ENCODE measurements at regions not wholly inside any gene's neighbourhood (a gene's known extent, or its start where the extent isn't known, plus 50 kb on each side); places are given as distances from the start of the nearest gene placed in this dataset.

DNA sequence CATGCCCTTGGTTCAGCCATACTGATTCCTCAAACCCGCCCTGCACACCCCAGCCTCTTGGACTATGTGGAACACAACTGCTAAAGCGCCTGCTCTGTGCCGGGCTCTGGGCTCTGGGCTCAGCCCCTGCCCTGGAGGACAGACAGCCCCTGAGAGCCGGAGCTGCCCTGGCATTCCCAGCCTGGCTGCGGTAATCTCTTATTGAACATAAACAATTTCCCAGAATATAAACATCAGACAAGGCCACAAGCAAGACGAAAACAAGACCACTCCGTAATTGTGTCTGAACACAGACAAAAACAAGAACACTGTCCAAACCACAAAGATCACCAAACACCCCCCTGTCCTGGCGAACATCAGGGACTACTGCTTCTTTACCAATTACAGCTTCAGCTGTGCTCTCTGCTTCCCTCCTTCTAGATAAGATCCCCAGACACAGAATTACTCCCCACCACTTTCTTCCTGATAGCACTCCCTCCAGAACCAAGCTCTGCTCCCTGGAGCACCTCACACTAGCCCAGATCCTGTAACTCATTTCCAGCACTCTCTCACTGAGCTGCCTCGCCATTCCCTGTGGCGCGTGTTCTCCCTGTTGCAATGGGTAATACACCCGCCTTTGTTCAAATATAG, 57.1 kb upstream of the TLE3 start:
- DNase-seq (ENCODE audit: low spot score), result no peak
- TF ChIP-seq, protein P1, sequence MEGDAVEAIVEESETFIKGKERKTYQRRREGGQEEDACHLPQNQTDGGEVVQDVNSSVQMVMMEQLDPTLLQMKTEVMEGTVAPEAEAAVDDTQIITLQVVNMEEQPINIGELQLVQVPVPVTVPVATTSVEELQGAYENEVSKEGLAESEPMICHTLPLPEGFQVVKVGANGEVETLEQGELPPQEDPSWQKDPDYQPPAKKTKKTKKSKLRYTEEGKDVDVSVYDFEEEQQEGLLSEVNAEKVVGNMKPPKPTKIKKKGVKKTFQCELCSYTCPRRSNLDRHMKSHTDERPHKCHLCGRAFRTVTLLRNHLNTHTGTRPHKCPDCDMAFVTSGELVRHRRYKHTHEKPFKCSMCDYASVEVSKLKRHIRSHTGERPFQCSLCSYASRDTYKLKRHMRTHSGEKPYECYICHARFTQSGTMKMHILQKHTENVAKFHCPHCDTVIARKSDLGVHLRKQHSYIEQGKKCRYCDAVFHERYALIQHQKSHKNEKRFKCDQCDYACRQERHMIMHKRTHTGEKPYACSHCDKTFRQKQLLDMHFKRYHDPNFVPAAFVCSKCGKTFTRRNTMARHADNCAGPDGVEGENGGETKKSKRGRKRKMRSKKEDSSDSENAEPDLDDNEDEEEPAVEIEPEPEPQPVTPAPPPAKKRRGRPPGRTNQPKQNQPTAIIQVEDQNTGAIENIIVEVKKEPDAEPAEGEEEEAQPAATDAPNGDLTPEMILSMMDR (IDR thresholded peaks at IDR 0.05; ENCODE audit: extremely low read depth, insufficient read depth, missing control alignments), result no peak
- in situ Hi-C loops (cut with MboI; ENCODE audit: low pct_unique_long_range_greater_than_20kb, low sequenced_read_pairs, unreplicated experiment), result no loop called here

DNA sequence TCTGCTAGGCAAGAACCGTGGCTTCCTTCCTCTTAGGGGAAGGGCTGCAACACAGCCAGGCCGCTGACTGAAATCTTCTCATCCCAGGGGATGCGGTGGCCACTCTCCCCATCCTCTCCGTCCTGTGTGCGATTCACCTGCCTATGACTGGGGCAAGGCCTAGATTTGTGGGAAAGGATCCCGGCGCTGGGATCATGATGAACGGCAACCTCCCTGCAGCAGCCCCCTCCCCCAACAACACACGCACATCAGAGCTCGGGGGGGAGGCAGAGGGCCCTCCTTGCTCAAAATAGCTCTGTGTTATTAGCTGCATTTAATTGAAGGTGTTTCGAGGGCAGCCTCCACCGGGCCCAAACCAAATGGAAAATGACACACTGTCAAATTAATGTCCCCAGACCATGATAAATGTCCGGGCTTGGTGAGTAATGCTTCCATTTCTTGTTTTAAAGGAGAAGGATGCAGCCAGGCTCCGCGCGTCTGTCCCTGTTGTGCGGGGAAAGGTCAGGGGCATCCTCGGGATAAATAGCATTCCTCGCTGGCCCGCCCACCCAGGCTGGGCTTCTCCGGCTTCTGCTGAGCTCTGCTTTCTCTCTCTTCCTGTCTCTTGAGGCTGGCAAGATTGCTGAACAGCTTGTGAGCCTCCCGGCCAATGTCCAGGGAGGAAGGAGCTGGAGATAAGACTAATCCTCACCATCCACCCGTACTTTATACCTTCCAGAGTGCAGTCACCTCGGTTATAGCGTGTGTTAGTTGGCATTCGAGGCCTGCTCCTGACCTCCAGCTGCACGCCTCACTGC, 56.4 kb upstream of the TLE3 start:
- in situ Hi-C loops (cut with MboI; ENCODE audit: low pct_unique_long_range_greater_than_20kb, low sequenced_read_pairs, unreplicated experiment), result no loop called here
- no peak for DNase-seq (ENCODE audit: low spot score)
- TF ChIP-seq, protein P1 (IDR thresholded peaks at IDR 0.05; ENCODE audit: extremely low read depth, insufficient read depth, missing control alignments), result no peak

DNA sequence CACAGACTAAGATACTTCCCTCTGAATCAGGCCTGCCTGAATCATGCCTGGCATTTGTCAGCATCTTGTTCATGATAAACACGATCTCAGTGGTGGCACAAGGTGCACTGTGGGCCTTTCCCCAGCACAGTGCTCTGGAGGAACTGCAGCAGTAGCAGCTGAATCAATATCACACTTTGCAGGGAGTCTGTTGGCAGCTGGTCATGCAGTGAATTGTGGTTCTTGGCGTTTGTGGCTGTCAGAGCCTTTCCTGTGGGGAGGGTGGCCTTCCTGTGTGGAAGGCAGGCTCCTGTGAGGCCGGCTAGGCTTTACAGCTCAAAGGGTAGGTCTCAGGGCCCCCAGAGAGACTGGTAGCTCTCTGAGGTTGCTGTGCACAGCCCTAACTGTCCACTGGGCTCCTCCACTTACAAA, 54.4 kb upstream of the TLE3 start:
- in situ Hi-C loops (cut with MboI; ENCODE audit: low pct_unique_long_range_greater_than_20kb, low sequenced_read_pairs, unreplicated experiment), result no loop called here
- no peak for DNase-seq (ENCODE audit: low spot score)
- TF ChIP-seq, protein P1 (IDR thresholded peaks at IDR 0.05; ENCODE audit: extremely low read depth, insufficient read depth, missing control alignments), result no peak

DNA sequence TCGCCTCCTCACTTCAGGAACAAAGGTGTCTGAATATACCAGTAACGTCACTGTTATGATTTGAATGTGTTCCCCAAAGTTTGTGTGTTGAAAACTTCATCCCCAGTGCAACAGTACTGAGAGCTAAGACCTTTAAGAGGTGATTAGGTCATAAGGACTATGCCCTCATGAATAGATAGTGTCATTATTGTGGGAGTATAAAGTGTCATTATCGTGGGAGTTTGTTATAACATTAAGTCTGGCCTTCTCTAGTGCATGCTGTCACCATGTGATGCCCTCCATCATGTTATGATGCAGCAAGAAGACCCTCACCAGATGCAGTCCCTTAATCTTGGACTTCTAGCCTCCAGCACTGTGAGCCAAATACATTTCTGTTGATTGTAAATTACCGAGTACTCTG, 53.7 kb upstream of the TLE3 start:
- TF ChIP-seq, protein P1 (IDR thresholded peaks at IDR 0.05; ENCODE audit: extremely low read depth, insufficient read depth, missing control alignments), result no peak
- no peak for DNase-seq (ENCODE audit: low spot score)
- in situ Hi-C loops (cut with MboI; ENCODE audit: low pct_unique_long_range_greater_than_20kb, low sequenced_read_pairs, unreplicated experiment), result no loop called here

DNA sequence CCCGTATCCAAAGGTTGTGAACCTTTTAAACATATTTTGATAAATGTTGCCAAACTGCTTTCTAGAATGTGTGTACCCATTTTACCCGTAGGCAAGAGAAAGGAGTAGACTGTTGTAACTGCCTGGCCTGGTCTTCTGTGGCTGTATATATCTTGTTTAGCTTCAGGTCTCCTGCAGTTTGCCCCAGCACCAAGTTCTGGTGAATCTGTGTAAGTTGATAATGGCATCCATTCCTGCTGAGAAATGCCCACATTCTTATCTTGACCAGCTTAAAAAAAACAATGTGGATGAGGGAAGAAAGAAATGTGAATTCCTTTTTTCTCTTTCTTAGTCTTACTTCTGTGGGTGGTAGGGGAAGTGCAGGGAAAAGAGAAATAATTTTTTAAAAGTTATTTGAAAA, 53.3 kb upstream of the TLE3 start:
- DNase-seq (ENCODE audit: low spot score), result no peak
- TF ChIP-seq, protein P1 (IDR thresholded peaks at IDR 0.05; ENCODE audit: extremely low read depth, insufficient read depth, missing control alignments), result no peak
- in situ Hi-C loops (cut with MboI; ENCODE audit: low pct_unique_long_range_greater_than_20kb, low sequenced_read_pairs, unreplicated experiment), result no loop called here

DNA sequence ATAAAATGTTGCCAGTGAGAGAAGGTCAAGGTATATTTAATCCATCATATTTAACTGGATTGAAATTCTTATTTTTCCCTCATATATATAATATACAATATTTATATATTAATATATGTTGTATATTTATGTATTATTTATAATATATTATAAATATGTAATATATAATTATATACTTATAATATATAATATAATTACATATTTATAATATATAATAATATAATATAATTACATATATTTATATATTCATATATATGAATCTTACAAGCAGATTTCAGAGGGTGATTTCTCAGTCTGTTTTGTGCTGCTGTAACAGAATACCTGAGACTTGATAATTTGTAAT, 52.7 kb upstream of the TLE3 start:
- no peak for DNase-seq (ENCODE audit: low spot score)
- in situ Hi-C loops (cut with MboI; ENCODE audit: low pct_unique_long_range_greater_than_20kb, low sequenced_read_pairs, unreplicated experiment), result no loop called here
- TF ChIP-seq, protein P1 (IDR thresholded peaks at IDR 0.05; ENCODE audit: extremely low read depth, insufficient read depth, missing control alignments), result no peak

Data from GM13977 (cell line).